Pancreas (tissue), 10 donors: ENCODE measurements at regions not wholly inside any gene's neighbourhood (a gene's known extent, or its start where the extent isn't known, plus 50 kb on each side); places are given as distances from the start of the nearest gene placed in this dataset.
A peak's percentile ranks its signal among the peaks of the same experiment; 100 is the strongest.

Experiments
- ATAC-seq, 4 donors: fragments of 200-7000 bp; cut with Tn5 transposase; one replicate each; pipeline versions ENCODE4 v1.8.0 to v1.9.1; 2020; ENCODE audit warnings: mild to moderate bottlenecking in 4 of 4, moderate library complexity in 4 of 4
- DNase-seq, 6 donors: peaks; one replicate each; pipeline ENCODE4 v3.0.0-alpha.2; 2020
- FAIRE-seq: peaks from 2 replicates; lab custom pipeline; 2012; peaks lifted over from hg19 to GRCh38; lab: Jason Lieb, UNC
- H3K27ac ChIP-seq, 4 donors: fragments of 200-600 bp; sonication (generic); 1 replicate in 3 of 4; 2 replicates in 1 of 4; pipeline versions ENCODE4 v1.5.0 to v1.8.0; 2020
- H3K27me3 ChIP-seq, 4 donors: fragments of 200-600 bp; one replicate each; pipeline ENCODE4 v1.8.0; 2021
- H3K36me3 ChIP-seq, 3 donors: fragments of 200-600 bp; sonication (generic) in 1 of 3; one replicate each; pipeline versions ENCODE4 v1.5.0 to v1.8.0; 2020 to 2021
- H3K4me1 ChIP-seq, 3 donors: fragments of 200-600 bp; one replicate each; pipeline ENCODE4 v1.8.0; 2021
- H3K4me3 ChIP-seq, 4 donors: fragments of 200-600 bp; sonication (generic) in 2 of 4; one replicate each; pipeline versions ENCODE4 v1.5.0 to v1.8.0; 2020 to 2021
- H3K9me3 ChIP-seq, 4 donors: fragments of 200-600 bp; one replicate each; pipeline ENCODE4 v1.8.0; 2021
- WGBS, 2 donors: extraction: QIAGEN DNeasy Blood & Tissue Kit; methylation state at CpG; one replicate each; pipeline ENCODE4 v1.1.7; 2013; 5-methylcytosine and 5-hydroxymethylcytosine counted together
- intact Hi-C, 3 donors: fragments of 100-400 bp; cut with DNase I; formaldehyde crosslinking; loops; one replicate each; pipeline versions ENCODE4 v1.11.1 to v1.14.2; 2022
- TF ChIP-seq, protein P1 (sequence below), 4 donors: fragments of 200-600 bp; sonication (generic) in 3 of 4; IDR thresholded peaks; one replicate each; pipeline versions ENCODE4 v1.5.0 to v1.8.0; 2021; ENCODE audit warnings: antibody characterized with exemption in 4 of 4
- donor health status: healthy with polysubstance abuse.
- donor health status: DM: no; HTN: no; CAD: no; lungs with moderate emphysema.
- donor health status: DM: no; HTN: no; CAD: no.
- donor health status: control.
- donor health status: control.
- donor health status: Bipolar disorder and iron deficiency.
- donor health status: DM: yes; HTN: yes; CAD: no.
- donor health status: DM: no; HTN: no; CAD: no.
- donor health status: DM: no; HTN: no; CAD: no.
- donor health status: DM: yes; HTN: yes; CAD: no.

GRCh38 chr18:42471885-42472284 is 516.9 kb downstream of the PIK3C3 start:
- intact Hi-C loops: no loop called here
- Histone ChIP-seq H3K36me3 (no peaks in the 10 kb centered on the region), H3K4me3 (no peak overlapping the region), H3K27ac (no peak overlapping the region), H3K27me3 (no peaks in the 10 kb centered on the region), H3K4me1 (no peaks in the 10 kb centered on the region), H3K9me3 (no peaks in the 10 kb centered on the region)
- TF ChIP-seq, protein P1, sequence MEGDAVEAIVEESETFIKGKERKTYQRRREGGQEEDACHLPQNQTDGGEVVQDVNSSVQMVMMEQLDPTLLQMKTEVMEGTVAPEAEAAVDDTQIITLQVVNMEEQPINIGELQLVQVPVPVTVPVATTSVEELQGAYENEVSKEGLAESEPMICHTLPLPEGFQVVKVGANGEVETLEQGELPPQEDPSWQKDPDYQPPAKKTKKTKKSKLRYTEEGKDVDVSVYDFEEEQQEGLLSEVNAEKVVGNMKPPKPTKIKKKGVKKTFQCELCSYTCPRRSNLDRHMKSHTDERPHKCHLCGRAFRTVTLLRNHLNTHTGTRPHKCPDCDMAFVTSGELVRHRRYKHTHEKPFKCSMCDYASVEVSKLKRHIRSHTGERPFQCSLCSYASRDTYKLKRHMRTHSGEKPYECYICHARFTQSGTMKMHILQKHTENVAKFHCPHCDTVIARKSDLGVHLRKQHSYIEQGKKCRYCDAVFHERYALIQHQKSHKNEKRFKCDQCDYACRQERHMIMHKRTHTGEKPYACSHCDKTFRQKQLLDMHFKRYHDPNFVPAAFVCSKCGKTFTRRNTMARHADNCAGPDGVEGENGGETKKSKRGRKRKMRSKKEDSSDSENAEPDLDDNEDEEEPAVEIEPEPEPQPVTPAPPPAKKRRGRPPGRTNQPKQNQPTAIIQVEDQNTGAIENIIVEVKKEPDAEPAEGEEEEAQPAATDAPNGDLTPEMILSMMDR (IDR thresholded peaks at IDR 0.05): no peak
- DNase-seq (no peak), FAIRE-seq (no peak), ATAC-seq (no peak)
- WGBS, 2 donors: 31 to 33% methylated on average over 1 of the region's 1 CpG

GRCh38 chr18:42473611-42474010 is 518.6 kb downstream of the PIK3C3 start:
- intact Hi-C loops: no loop called here
- no peak for ATAC-seq
- Histone ChIP-seq H3K27me3 (no peaks in the 10 kb centered on the region), H3K36me3 (no peaks in the 10 kb centered on the region), H3K4me3 (no peak overlapping the region), H3K9me3 (no peaks in the 10 kb centered on the region), H3K4me1 (no peaks in the 10 kb centered on the region), H3K27ac (no peak overlapping the region)
- TF ChIP-seq, protein P1 (IDR thresholded peaks at IDR 0.05): no peak
- 64 to 87% methylated on average over 6 of the region's 6 CpGs for WGBS, 2 donors
- no peak for DNase-seq
- no peak for FAIRE-seq

DNA sequence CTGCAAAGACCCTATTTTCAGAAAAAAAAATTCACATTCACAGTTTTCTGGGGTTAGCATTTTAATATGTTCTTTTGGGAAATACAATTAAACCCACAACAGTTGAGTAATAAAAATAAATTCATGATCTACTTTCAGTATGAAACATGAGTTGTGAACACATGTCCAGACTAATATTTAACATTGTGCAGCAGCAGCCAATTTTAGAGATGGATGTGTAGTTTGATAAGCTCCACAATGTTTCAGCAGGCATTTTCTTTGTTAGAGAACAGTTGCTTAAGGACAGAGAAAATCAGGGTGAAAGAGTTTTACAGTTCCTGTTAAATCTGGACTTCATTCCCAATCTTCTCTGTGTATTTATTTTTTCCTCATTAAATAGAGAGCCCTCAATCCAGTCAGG is 519.5 kb downstream of the PIK3C3 start:
- ATAC-seq (peak in 1 of 4 donors; percentile 64), DNase-seq (no peak), FAIRE-seq (no peak)
- Histone ChIP-seq H3K27ac (no peak overlapping the region), H3K36me3 (no peaks in the 10 kb centered on the region), H3K27me3 (no peaks in the 10 kb centered on the region), H3K4me3 (no peak overlapping the region), H3K9me3 (no peaks in the 10 kb centered on the region), H3K4me1 (no peaks in the 10 kb centered on the region)
- intact Hi-C loops: no loop called here
- TF ChIP-seq, protein P1 (IDR thresholded peaks at IDR 0.05): no peak

DNA sequence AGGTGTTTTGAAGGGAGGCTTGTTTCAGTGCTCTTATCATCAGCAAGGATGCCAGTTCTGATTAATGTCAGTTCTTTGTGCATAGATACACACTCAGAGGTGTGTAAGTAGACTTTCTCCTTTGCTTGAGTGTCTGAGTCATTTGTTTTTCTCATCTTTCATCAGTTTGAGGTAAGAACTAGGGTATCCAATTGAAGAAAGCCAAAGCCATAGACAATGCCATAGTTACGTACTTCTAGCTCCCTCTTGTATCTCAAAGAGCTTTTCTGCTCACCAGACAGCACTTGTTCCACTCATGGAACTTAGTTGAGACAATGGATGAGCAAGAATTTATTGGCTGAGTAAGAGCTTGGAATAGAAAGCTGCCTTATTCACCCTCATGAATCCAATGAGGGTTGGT is 520.1 kb downstream of the PIK3C3 start:
- no peak for DNase-seq
- intact Hi-C loops: no loop called here
- WGBS, 2 donors: 56 to 59% methylated on average over 1 of the region's 1 CpG
- no peaks in the 10 kb centered on the region for H3K27me3 ChIP-seq
- TF ChIP-seq, protein P1 (IDR thresholded peaks at IDR 0.05): no peak
- H3K9me3 ChIP-seq: no peaks in the 10 kb centered on the region
- no peaks in the 10 kb centered on the region for H3K36me3 ChIP-seq
- H3K27ac ChIP-seq: no peak overlapping the region
- no peak overlapping the region for H3K4me3 ChIP-seq
- no peak for FAIRE-seq
- H3K4me1 ChIP-seq: no peaks in the 10 kb centered on the region
- ATAC-seq: no peak

DNA sequence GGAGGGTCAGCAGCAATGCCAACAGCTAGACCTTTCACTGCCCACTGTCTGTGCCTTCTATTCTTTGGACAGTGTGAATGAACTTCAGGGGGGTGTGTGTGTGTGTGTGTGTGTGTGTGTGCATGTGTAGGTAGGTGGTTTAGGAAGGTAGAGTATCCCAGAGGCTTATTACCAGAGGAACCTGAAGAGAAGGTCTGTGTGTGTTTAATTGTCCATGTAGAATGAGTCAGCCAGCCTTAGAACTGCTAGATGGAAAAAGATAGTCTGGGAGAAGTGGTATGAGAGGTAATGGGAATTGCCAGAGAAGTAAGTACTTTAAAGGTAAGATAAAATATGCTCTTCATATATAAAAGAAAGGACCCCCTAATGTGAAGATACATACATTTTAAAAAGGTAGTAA is 522.2 kb downstream of the PIK3C3 start:
- no peak for FAIRE-seq
- DNase-seq: no peak
- Histone ChIP-seq H3K36me3 (no peaks in the 10 kb centered on the region), H3K27ac (no peak overlapping the region), H3K4me1 (no peaks in the 10 kb centered on the region), H3K9me3 (no peaks in the 10 kb centered on the region), H3K4me3 (no peak overlapping the region), H3K27me3 (no peaks in the 10 kb centered on the region)
- TF ChIP-seq, protein P1 (IDR thresholded peaks at IDR 0.05): no peak
- no peak for ATAC-seq
- intact Hi-C loops: no loop called here
